ENCODE measurements at regions not wholly inside any gene's neighbourhood (a gene's known extent, or its start where the extent isn't known, plus 50 kb on each side); places are given as distances from the start of the nearest gene placed in this dataset.

DNA sequence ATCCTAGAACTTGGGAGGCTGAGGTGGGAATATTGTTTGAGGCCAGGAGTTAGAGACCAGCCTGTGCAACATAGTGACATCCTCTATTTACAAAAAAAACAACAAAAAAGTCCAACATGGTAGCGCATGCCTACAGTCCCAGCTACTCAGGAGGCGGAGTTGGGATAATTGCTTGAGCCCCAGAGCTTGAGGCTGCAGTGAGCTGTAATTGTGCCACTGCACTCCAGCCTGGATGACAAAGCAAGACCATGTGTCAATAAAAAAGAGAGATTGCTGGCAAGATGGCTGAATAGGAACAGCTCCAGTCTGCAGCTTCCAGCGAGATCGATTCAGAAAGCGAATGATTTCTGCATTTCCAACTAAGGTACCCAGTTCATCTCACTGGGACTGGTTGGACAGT is 54.8 kb upstream of the FBXL17 start:
- Histone ChIP-seq H3K27ac (no peak overlapping the region), H3K4me3 (no peak overlapping the region)
- TF ChIP-seq, protein P1, sequence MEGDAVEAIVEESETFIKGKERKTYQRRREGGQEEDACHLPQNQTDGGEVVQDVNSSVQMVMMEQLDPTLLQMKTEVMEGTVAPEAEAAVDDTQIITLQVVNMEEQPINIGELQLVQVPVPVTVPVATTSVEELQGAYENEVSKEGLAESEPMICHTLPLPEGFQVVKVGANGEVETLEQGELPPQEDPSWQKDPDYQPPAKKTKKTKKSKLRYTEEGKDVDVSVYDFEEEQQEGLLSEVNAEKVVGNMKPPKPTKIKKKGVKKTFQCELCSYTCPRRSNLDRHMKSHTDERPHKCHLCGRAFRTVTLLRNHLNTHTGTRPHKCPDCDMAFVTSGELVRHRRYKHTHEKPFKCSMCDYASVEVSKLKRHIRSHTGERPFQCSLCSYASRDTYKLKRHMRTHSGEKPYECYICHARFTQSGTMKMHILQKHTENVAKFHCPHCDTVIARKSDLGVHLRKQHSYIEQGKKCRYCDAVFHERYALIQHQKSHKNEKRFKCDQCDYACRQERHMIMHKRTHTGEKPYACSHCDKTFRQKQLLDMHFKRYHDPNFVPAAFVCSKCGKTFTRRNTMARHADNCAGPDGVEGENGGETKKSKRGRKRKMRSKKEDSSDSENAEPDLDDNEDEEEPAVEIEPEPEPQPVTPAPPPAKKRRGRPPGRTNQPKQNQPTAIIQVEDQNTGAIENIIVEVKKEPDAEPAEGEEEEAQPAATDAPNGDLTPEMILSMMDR (IDR thresholded peaks at IDR 0.05): no peak
- DNase-seq (ENCODE audit: low spot score): no peak

DNA sequence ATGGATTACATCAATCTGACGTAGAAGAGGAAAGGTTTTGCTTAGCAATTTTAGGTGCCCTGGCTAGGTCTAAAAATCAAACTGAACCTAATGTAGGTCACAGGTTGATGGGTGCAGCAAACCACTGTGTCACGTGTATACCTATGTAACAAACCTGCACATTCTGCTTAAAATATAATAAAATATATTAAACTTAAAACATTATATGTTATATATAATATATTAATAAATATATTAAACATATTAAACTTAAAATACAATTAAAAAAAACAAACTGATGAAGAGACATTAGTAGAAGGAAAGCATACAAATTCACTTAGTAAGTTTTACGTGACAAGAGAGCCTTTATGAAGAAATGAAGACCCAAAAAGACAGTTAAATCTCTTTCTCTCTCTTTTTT is 51.7 kb upstream of the FBXL17 start:
- TF ChIP-seq, protein P1 (IDR thresholded peaks at IDR 0.05): no peak
- DNase-seq (ENCODE audit: low spot score): no peak
- Histone ChIP-seq H3K4me3 (no peak overlapping the region), H3K27ac (no peak overlapping the region)

DNA sequence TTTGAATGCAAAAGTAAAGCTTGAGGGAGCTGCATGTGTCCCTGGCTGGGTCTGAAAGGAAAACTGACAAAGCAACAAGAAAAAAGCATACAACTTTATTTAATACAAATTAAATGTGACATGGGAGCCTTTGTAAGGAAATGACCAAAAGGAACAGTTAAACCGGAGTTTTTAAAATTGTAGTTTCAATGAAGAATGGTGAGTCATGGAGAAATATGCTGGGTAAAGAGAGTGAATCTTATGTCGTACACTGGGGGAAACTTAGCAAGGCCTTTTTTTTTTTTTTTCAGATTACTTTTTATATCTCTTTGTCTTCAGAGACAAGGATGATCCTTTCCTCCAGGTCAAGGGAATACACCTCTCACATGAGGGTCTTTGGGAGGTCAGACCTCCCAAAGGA is 50.1 kb upstream of the FBXL17 start:
- H3K27ac ChIP-seq: no peak overlapping the region
- TF ChIP-seq, protein P1 (IDR thresholded peaks at IDR 0.05): no peak
- no peak for DNase-seq (ENCODE audit: low spot score)
- no peak overlapping the region for H3K4me3 ChIP-seq
